HepG2 (cell line): ENCODE measurements at regions not wholly inside any gene's neighbourhood (a gene's known extent, or its start where the extent isn't known, plus 50 kb on each side); places are given as distances from the start of the nearest gene placed in this dataset.

Source experiments
- ELK4 ChIP-seq: sonication (generic); formaldehyde crosslinking; IDR thresholded peaks from 2 replicates; pipeline ENCODE4 v1.9.0; 2021; ENCODE audit warnings: missing genetic modification reagents, borderline replicate concordance
- GATAD2A ChIP-seq: IDR thresholded peaks from 2 replicates; pipeline ENCODE4 v1.6.1; 2016
- HMGA1 ChIP-seq: sonication (generic); formaldehyde crosslinking; conservative IDR thresholded peaks from 2 replicates; pipeline ENCODE4 v1.4.0; 2020; ENCODE audit warnings: missing genetic modification reagents
- HNF1B ChIP-seq: sonication (generic); formaldehyde crosslinking; IDR thresholded peaks from 2 replicates; pipeline ENCODE4 v1.5.1; 2020; ENCODE audit warnings: mild to moderate bottlenecking, moderate library complexity, missing genetic modification reagents
- HNF4G ChIP-seq, 2 experiments: sonication (generic) in 1 of 2; formaldehyde crosslinking in 1 of 2; IDR thresholded peaks; 2 replicates each; pipeline versions ENCODE4 v1.4.0 to v1.6.1; 2011 to 2020; ENCODE audit warnings: borderline replicate concordance in 2 of 2, low read depth in 2 of 2, mild to moderate bottlenecking in 2 of 2, low read length in 1 of 2, missing genetic modification reagents in 1 of 2, moderate library complexity in 1 of 2
- HNRNPH1 ChIP-seq: fragments of 200-400 bp; formaldehyde crosslinking; optimal IDR thresholded peaks from 2 replicates; pipeline ENCODE3; 2017; ENCODE audit warnings: mild to moderate bottlenecking, low read depth, low read length
- KDM3A ChIP-seq: IDR thresholded peaks from 2 replicates; pipeline ENCODE4 v1.6.1; 2018; ENCODE audit warnings: low read depth, missing compliant biosample characterization
- MIXL1 ChIP-seq: IDR thresholded peaks from 2 replicates; pipeline ENCODE4 v1.6.1; 2016
- MTF2 ChIP-seq: sonication (generic); formaldehyde crosslinking; IDR thresholded peaks from 2 replicates; pipeline ENCODE4 v1.5.0; 2020; ENCODE audit warnings: missing genetic modification reagents, borderline replicate concordance
- WIZ ChIP-seq: sonication (generic); formaldehyde crosslinking; IDR thresholded peaks from 2 replicates; pipeline ENCODE4 v1.5.1; 2020; ENCODE audit warnings: mild to moderate bottlenecking, missing genetic modification reagents
- ZNF512B ChIP-seq: sonication (generic); formaldehyde crosslinking; IDR thresholded peaks from 2 replicates; pipeline ENCODE4 v1.5.1; 2020; ENCODE audit warnings: missing genetic modification reagents, mild to moderate bottlenecking, borderline replicate concordance
- ZNF605 ChIP-seq: sonication (generic); formaldehyde crosslinking; IDR thresholded peaks from 2 replicates; pipeline ENCODE4 v1.8.0; 2022; ENCODE audit warnings: mild to moderate bottlenecking, missing genetic modification reagents
- ZSCAN31 ChIP-seq: sonication (generic); formaldehyde crosslinking; IDR thresholded peaks from 2 replicates; pipeline ENCODE4 v1.5.0; 2020; ENCODE audit warnings: low read depth, mild to moderate bottlenecking, missing genetic modification reagents
- TF ChIP-seq, protein P1 (sequence below): sonication (generic); formaldehyde crosslinking; IDR thresholded peaks from 2 replicates; pipeline ENCODE4 v1.5.1; 2020; ENCODE audit warnings: mild to moderate bottlenecking, missing genetic modification reagents, borderline replicate concordance
- TF ChIP-seq, protein P2 (sequence below): IDR thresholded peaks from 2 replicates; pipeline ENCODE4 v1.6.1; 2018; ENCODE audit warnings: missing genetic modification reagents, mild to moderate bottlenecking, missing compliant biosample characterization

DNA sequence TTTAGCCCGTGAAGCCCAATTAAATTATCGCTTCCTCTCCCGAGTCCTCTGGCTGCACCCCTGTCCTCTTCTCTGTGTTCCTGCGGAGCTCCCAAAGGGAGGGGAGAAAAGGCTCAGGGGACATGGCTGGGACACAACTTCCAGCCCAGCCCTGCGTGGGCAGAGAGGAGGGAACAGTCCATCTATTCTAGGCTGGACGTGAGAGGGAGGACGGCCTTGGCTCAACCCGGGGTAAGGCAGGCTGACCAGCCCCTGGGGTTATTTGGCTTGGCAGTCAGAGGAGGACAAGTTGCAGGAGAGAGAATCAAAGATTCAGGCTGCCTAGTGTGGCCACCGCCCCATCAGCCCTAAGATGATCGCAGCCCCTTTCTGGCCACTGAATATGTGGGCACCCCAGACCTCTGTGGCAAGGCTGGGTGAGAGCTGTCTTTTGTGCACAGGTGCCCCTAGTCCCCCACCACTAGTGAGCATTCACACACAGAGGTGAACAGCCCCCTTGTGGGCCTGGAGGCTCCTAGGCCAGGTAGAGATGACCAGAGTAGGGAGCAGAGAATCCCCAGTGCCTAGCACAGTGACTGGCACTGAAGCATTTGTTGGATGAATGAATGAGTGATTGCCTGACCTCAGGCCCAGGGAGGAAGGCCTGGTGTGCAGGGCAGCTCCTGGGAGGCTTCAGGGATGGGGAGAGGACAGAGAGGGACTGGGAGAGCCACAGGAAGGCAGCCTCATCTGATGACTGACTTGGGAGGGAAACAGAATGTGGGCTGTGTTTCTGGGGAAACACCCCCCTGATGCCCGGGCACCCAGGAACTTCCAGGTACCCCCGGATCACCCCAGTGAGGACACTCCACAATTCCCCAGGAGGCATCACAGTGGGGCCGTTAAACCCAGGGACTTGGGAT, 133.9 kb downstream of the C9orf50 start (continued):
- TF ChIP-seq ZSCAN31: no peak
- TF ChIP-seq ZNF605: 0 out of 2 replicates have a peak, but pooled peaks have one; percentile 48
- TF ChIP-seq HNF1B (CRISPR knock-in tag): 0 out of 2 replicates have a peak, but pooled peaks have one; percentile 4
- no peak for TF ChIP-seq HNRNPH1
- no peak for TF ChIP-seq ELK4 (CRISPR knock-in tag)
- TF ChIP-seq MTF2 (CRISPR knock-in tag): peak; percentile 75; the same call in 1 of the 2 replicates
- TF ChIP-seq GATAD2A: 0 out of 2 replicates have a peak, but pooled peaks have one; percentile 2
- TF ChIP-seq MIXL1: no peak
- no peak for TF ChIP-seq WIZ (CRISPR knock-in tag)
- TF ChIP-seq HMGA1: no peak
- TF ChIP-seq ZNF512B (CRISPR knock-in tag): no peak
- TF ChIP-seq, protein P1, sequence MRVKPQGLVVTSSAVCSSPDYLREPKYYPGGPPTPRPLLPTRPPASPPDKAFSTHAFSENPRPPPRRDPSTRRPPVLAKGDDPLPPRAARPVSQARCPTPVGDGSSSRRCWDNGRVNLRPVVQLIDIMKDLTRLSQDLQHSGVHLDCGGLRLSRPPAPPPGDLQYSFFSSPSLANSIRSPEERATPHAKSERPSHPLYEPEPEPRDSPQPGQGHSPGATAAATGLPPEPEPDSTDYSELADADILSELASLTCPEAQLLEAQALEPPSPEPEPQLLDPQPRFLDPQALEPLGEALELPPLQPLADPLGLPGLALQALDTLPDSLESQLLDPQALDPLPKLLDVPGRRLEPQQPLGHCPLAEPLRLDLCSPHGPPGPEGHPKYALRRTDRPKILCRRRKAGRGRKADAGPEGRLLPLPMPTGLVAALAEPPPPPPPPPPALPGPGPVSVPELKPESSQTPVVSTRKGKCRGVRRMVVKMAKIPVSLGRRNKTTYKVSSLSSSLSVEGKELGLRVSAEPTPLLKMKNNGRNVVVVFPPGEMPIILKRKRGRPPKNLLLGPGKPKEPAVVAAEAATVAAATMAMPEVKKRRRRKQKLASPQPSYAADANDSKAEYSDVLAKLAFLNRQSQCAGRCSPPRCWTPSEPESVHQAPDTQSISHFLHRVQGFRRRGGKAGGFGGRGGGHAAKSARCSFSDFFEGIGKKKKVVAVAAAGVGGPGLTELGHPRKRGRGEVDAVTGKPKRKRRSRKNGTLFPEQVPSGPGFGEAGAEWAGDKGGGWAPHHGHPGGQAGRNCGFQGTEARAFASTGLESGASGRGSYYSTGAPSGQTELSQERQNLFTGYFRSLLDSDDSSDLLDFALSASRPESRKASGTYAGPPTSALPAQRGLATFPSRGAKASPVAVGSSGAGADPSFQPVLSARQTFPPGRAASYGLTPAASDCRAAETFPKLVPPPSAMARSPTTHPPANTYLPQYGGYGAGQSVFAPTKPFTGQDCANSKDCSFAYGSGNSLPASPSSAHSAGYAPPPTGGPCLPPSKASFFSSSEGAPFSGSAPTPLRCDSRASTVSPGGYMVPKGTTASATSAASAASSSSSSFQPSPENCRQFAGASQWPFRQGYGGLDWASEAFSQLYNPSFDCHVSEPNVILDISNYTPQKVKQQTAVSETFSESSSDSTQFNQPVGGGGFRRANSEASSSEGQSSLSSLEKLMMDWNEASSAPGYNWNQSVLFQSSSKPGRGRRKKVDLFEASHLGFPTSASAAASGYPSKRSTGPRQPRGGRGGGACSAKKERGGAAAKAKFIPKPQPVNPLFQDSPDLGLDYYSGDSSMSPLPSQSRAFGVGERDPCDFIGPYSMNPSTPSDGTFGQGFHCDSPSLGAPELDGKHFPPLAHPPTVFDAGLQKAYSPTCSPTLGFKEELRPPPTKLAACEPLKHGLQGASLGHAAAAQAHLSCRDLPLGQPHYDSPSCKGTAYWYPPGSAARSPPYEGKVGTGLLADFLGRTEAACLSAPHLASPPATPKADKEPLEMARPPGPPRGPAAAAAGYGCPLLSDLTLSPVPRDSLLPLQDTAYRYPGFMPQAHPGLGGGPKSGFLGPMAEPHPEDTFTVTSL (CRISPR knock-in tag): no peak
- TF ChIP-seq HNF4G (IDR thresholded peaks at IDR 0.05; ENCODE audit: borderline replicate concordance, low read depth, low read length): no peak
- TF ChIP-seq HNF4G (CRISPR knock-in tag; IDR thresholded peaks at IDR 0.05; ENCODE audit: borderline replicate concordance, low read depth): no peak
- no peak for TF ChIP-seq KDM3A (CRISPR knock-in tag)
- TF ChIP-seq, protein P2, sequence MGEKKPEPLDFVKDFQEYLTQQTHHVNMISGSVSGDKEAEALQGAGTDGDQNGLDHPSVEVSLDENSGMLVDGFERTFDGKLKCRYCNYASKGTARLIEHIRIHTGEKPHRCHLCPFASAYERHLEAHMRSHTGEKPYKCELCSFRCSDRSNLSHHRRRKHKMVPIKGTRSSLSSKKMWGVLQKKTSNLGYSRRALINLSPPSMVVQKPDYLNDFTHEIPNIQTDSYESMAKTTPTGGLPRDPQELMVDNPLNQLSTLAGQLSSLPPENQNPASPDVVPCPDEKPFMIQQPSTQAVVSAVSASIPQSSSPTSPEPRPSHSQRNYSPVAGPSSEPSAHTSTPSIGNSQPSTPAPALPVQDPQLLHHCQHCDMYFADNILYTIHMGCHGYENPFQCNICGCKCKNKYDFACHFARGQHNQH (CRISPR knock-in tag): 0 out of 2 replicates have a peak, but pooled peaks have one; percentile 12
